LNCAP (cell line): ENCODE measurements at regions not wholly inside any gene's neighbourhood (a gene's known extent, or its start where the extent isn't known, plus 50 kb on each side); places are given as distances from the start of the nearest gene placed in this dataset.

Experiments
- TF ChIP-seq, protein P1 (sequence below): fragments of 450-650 bp; IDR thresholded peaks from 2 replicates; pipeline ENCODE4 v1.5.1; 2017; ENCODE audit warnings: mild to moderate bottlenecking

- TF ChIP-seq, protein P1, sequence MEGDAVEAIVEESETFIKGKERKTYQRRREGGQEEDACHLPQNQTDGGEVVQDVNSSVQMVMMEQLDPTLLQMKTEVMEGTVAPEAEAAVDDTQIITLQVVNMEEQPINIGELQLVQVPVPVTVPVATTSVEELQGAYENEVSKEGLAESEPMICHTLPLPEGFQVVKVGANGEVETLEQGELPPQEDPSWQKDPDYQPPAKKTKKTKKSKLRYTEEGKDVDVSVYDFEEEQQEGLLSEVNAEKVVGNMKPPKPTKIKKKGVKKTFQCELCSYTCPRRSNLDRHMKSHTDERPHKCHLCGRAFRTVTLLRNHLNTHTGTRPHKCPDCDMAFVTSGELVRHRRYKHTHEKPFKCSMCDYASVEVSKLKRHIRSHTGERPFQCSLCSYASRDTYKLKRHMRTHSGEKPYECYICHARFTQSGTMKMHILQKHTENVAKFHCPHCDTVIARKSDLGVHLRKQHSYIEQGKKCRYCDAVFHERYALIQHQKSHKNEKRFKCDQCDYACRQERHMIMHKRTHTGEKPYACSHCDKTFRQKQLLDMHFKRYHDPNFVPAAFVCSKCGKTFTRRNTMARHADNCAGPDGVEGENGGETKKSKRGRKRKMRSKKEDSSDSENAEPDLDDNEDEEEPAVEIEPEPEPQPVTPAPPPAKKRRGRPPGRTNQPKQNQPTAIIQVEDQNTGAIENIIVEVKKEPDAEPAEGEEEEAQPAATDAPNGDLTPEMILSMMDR, result no peak
These were observed 234.1 kb upstream of the ATP10A start for GRCh38 chr15:26097216-26097615.

DNA sequence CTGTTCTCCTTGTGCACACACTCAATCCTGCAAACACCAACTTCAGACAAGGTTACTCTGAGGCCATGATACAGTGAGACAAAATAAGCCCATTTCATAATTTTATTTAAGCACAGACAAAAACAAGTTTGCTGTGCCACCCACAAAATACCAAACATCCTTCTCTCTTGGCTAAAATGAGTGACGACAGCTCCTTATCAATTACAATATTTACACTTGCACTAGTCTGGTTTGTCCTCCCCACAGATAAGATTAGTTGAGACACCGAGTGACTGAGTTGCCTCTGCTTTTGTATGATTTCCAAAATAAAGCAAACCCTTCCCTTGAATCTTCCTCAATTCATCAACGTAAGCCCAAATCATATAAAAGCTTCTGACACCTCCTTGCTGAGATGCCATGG lies 233.5 kb upstream of the ATP10A start:
- TF ChIP-seq, protein P1, result no peak

- TF ChIP-seq, protein P1, result peak; percentile 36; the same call in 1 of the 2 replicates
These were observed 232.7 kb upstream of the ATP10A start for GRCh38 chr15:26095710-26096330.

DNA sequence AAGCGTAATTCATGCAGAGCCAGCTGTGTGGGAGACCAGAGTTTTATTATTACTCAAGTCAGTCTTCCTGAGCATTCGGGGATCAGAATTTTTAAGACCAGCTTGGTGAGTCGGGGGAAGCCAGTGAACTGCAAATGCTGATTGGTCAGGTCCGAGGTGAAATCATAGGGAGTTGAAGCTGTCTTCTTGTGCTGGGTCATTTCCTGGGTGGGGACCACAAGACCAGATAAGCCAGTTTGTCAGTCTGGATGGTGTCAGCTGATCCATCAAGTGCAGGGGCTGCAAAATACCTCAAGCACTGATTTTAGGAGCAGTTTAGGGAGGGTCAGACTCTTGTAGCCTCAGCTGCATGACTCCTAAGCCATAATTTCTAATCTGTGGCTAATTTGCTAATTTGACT lies 228.1 kb upstream of the ATP10A start:
- TF ChIP-seq, protein P1, result no peak

- TF ChIP-seq, protein P1, result no peak
These were observed 224.8 kb upstream of the ATP10A start for GRCh38 chr15:26087881-26088280.

GRCh38 chr15:26087395-26087794 lies 224.3 kb upstream of the ATP10A start:
- TF ChIP-seq, protein P1, result no peak

DNA sequence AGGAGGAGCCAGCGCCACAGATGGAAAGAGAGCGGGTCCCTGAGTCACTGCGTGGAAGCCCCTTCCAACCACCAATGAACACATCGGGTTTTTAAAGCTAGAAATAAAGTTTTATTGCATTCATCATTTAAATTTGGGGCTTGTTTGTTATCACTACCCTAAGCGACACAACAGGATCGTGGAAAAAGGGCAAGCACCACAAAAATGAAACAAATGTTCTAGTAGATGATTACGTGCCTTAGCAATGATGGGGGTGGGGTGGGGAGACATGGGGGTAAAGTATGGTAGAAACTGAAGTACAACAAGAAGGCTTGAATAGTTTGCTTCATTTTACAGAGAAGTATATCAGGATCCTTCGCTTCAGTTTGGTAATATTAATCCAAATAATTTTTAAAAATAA lies 221.6 kb upstream of the ATP10A start:
- TF ChIP-seq, protein P1, result no peak

DNA sequence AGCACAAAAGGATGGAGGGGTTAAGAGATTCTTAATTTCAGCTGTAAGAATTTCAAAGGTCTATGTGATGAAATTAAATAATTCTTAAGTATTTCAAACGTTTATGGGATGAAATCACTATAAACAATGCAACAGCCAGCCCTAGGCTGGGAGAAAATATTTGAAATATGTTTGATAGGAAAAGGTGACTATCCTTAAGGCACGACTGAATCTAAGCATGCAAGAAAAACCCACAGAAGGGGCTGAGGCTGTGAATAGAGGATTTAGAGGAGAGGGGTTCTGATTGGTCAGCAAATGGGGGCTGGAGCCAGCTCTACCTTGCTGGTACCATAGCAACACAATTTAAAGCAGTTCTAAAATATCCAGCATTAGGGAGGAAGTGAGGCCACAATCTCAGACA lies 220.8 kb upstream of the ATP10A start:
- TF ChIP-seq, protein P1, result no peak
